Esophagus muscularis mucosa (tissue), 4 donors: ENCODE measurements at regions not wholly inside any gene's neighbourhood (a gene's known extent, or its start where the extent isn't known, plus 50 kb on each side); places are given as distances from the start of the nearest gene placed in this dataset.

Experiments used
- EP300 ChIP-seq: sonication (generic); formaldehyde crosslinking; IDR thresholded peaks from one replicate; pipeline ENCODE4 v1.6.1; 2017; ENCODE audit warnings: antibody characterized with exemption
- POLR2A ChIP-seq: fragments of 450-650 bp; IDR thresholded peaks from one replicate; pipeline ENCODE4 v1.6.1; 2017; ENCODE audit warnings: antibody characterized with exemption, moderate library complexity, mild to moderate bottlenecking, low read depth
- TF ChIP-seq, protein P1 (sequence below), 3 experiments: fragments of 200-600 bp in 2 of 3; fragments of 450-650 bp in 1 of 3; sonication (generic) in 2 of 3; IDR thresholded peaks; one replicate each; pipeline ENCODE4 v1.5.1; 2017 to 2019; ENCODE audit warnings: antibody characterized with exemption in 3 of 3, mild to moderate bottlenecking in 2 of 3, moderate library complexity in 1 of 3

- no peak for TF ChIP-seq EP300
- TF ChIP-seq, protein P1, sequence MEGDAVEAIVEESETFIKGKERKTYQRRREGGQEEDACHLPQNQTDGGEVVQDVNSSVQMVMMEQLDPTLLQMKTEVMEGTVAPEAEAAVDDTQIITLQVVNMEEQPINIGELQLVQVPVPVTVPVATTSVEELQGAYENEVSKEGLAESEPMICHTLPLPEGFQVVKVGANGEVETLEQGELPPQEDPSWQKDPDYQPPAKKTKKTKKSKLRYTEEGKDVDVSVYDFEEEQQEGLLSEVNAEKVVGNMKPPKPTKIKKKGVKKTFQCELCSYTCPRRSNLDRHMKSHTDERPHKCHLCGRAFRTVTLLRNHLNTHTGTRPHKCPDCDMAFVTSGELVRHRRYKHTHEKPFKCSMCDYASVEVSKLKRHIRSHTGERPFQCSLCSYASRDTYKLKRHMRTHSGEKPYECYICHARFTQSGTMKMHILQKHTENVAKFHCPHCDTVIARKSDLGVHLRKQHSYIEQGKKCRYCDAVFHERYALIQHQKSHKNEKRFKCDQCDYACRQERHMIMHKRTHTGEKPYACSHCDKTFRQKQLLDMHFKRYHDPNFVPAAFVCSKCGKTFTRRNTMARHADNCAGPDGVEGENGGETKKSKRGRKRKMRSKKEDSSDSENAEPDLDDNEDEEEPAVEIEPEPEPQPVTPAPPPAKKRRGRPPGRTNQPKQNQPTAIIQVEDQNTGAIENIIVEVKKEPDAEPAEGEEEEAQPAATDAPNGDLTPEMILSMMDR (IDR thresholded peaks at IDR 0.05): no peak
- TF ChIP-seq POLR2A: no peak
These were observed 55.6 kb upstream of the SEMA3E start for GRCh38 chr7:83704564-83704963.
